Mammary epithelial cell (primary cell): ENCODE measurements at regions not wholly inside any gene's neighbourhood (a gene's known extent, or its start where the extent isn't known, plus 50 kb on each side); places are given as distances from the start of the nearest gene placed in this dataset.

Source experiments
- CTCF ChIP-seq, 2 donors: IDR thresholded peaks in 1 of 2; conservative IDR thresholded peaks in 1 of 2; 2 replicates each; pipeline ENCODE4 v1.5.1; 2011 to 2012; ENCODE audit warnings: inconsistent platforms in 2 of 2, low read length in 2 of 2, mild to moderate bottlenecking in 2 of 2, control low read depth in 1 of 2, low read depth in 1 of 2; ENCODE audit not compliant: insufficient read depth in 1 of 2; ENCODE audit errors: extremely low read depth in 1 of 2
- EZH2 ChIP-seq: IDR thresholded peaks from 2 replicates; pipeline ENCODE4 v1.6.1; 2012; ENCODE audit warnings: low read length, inconsistent platforms, borderline replicate concordance

DNA sequence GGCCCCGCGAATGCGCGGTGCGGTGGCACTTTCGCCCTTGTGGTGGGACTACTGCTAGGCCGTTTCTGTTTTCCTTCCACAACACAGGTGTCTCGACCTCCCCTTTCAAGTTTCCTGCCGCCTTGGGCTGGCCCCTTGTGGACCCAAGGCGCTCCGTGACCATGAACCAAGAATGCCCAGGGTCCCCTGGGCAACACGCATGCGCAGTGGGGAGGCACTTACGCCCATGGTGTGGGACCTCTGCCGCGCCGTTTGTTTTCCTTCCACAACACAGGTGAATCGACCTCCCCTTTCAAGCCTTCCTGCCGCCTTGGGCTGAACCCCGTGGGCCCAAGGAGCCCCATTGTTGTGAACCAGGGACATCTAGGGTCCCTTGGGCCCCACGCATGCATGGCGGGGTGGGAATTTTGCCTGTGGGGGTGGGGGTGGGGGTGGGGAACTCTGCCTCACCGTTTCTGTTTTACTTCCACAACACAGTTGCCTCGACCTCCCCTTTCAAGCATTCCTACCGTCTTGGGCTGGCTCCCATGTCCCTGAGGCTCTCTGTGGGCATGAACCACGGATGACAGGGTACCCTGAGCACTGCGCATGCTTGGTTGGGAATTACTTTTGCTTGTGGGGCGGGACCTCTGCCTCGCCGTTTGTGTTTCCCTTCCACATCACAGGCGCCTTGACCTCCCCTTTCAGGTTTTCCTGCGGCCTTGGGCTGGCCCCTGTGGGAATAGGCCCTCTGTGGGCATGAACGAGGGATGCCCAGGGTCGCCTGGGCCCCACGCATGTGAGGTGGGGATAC, 355.1 kb downstream of the ALG10 start:
- TF ChIP-seq CTCF (conservative IDR thresholded peaks at IDR 0.05 in 1 of 2, IDR thresholded peaks at IDR 0.05 in 1 of 2; ENCODE audit: extremely low read depth in 1 of 2, insufficient read depth in 1 of 2, low read depth in 1 of 2, low read length in 2 of 2): no peak
- no peak for TF ChIP-seq EZH2
